ENCODE measurements at regions not wholly inside any gene's neighbourhood (a gene's known extent, or its start where the extent isn't known, plus 50 kb on each side); places are given as distances from the start of the nearest gene placed in this dataset.

GRCh38 chr6:134853111-134854055, 96.5 kb downstream of the ALDH8A1 start:
- TF ChIP-seq CTCF (IDR thresholded peaks at IDR 0.05) (no peak), POLR2A (IDR thresholded peaks at IDR 0.05) (no peak)

All from adrenal gland (tissue), 5 donors.